Lung (tissue), 11 donors: ENCODE measurements at regions not wholly inside any gene's neighbourhood (a gene's known extent, or its start where the extent isn't known, plus 50 kb on each side); places are given as distances from the start of the nearest gene placed in this dataset.

Experiments
- ATAC-seq: fragments of 200-7000 bp; cut with Tn5 transposase; one replicate; pipeline ENCODE4 v1.9.1; 2020; ENCODE audit warnings: moderate number of reproducible peaks; ENCODE audit not compliant: insufficient read depth, low FRiP score
- DNase-seq, 3 donors: peaks; one replicate each; pipeline ENCODE4 v3.0.0-alpha.2; 2013 to 2017
- H3K27ac ChIP-seq, 2 donors: one replicate each; pipeline ENCODE4 v1.5.1; 2013; ENCODE audit warnings: mild to moderate bottlenecking in 2 of 2, moderate library complexity in 2 of 2, control low read depth in 1 of 2, inconsistent platforms in 1 of 2, low read depth in 1 of 2, low read length in 1 of 2
- H3K27me3 ChIP-seq, 3 donors: one replicate each; pipeline ENCODE4 v1.5.1; 2013; ENCODE audit warnings: low read length in 2 of 3; ENCODE audit not compliant: control insufficient read depth in 3 of 3, insufficient read depth in 3 of 3
- H3K36me3 ChIP-seq, 4 donors: one replicate each; pipeline ENCODE4 v1.5.1; 2013; ENCODE audit warnings: low read length in 4 of 4, mild to moderate bottlenecking in 1 of 4, moderate library complexity in 1 of 4; ENCODE audit not compliant: control insufficient read depth in 4 of 4, insufficient read depth in 4 of 4
- H3K4me1 ChIP-seq, 5 donors: one replicate each; pipeline ENCODE4 v1.5.1; 2013; ENCODE audit warnings: low read length in 5 of 5, mild to moderate bottlenecking in 2 of 5, moderate library complexity in 1 of 5; ENCODE audit not compliant: control insufficient read depth in 5 of 5, insufficient read depth in 5 of 5
- H3K4me3 ChIP-seq: one replicate; pipeline ENCODE4 v1.5.1; 2013; ENCODE audit warnings: mild to moderate bottlenecking, control low read depth, moderate library complexity
- H3K9ac ChIP-seq, 2 donors: one replicate each; pipeline ENCODE4 v1.5.1; 2013; ENCODE audit warnings: low read length in 2 of 2, control low read depth in 1 of 2; ENCODE audit not compliant: insufficient read depth in 1 of 2
- H3K9me3 ChIP-seq, 4 donors: one replicate each; pipeline ENCODE4 v1.5.1; 2013; ENCODE audit warnings: low read length in 3 of 4, mild to moderate bottlenecking in 1 of 4, moderate library complexity in 1 of 4; ENCODE audit not compliant: control insufficient read depth in 4 of 4, insufficient read depth in 3 of 4
- WGBS, 2 donors: extraction: QIAGEN DNeasy Blood & Tissue Kit; methylation state at CpG; one replicate each; pipeline ENCODE4 v1.1.7; 2013; 5-methylcytosine and 5-hydroxymethylcytosine counted together
- TF ChIP-seq, protein P1 (sequence below): IDR thresholded peaks from 2 replicates; pipeline ENCODE4 v1.5.1; 2012; ENCODE audit warnings: mild to moderate bottlenecking; ENCODE audit errors: control extremely low read depth, extremely low read depth
- donor health status: control.
- donor health status: control.
- donor health status: Bipolar disorder and iron deficiency.
- donor health status: healthy.
- donor health status: DM: yes; HTN: yes; CAD: no.

DNA sequence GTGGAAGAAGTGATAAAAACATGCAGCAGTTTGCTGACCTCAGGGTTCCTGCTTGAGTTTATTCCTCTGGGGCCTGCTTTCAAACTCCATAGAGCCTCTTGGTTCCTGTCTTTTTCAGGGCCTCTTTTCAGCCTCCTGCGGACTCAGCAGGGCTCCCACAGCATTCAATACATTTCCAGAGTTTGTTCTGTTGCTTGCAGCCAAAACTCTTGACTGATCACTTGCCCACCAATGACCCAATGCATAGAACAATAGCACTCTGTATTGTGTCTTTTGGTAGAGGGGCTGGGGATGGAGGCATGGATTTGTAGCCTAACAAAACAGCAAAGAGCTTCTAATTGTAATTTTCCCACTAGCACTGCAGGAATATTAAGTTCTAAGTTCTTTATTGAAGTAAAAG, 50.8 kb upstream of the CREB5 start:
- no peak for DNase-seq
- Histone ChIP-seq H3K27ac (no peak overlapping the region), H3K4me1 (no peaks in the 10 kb centered on the region), H3K9me3 (no peaks in the 10 kb centered on the region), H3K36me3 (no peaks in the 10 kb centered on the region), H3K4me3 (no peak overlapping the region), H3K9ac (no peak overlapping the region), H3K27me3 (no peaks in the 10 kb centered on the region)
- no peak for ATAC-seq
- WGBS, 2 donors = 85 to 88% methylated on average over 1 of the region's 1 CpG
- TF ChIP-seq, protein P1, sequence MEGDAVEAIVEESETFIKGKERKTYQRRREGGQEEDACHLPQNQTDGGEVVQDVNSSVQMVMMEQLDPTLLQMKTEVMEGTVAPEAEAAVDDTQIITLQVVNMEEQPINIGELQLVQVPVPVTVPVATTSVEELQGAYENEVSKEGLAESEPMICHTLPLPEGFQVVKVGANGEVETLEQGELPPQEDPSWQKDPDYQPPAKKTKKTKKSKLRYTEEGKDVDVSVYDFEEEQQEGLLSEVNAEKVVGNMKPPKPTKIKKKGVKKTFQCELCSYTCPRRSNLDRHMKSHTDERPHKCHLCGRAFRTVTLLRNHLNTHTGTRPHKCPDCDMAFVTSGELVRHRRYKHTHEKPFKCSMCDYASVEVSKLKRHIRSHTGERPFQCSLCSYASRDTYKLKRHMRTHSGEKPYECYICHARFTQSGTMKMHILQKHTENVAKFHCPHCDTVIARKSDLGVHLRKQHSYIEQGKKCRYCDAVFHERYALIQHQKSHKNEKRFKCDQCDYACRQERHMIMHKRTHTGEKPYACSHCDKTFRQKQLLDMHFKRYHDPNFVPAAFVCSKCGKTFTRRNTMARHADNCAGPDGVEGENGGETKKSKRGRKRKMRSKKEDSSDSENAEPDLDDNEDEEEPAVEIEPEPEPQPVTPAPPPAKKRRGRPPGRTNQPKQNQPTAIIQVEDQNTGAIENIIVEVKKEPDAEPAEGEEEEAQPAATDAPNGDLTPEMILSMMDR = no peak

DNA sequence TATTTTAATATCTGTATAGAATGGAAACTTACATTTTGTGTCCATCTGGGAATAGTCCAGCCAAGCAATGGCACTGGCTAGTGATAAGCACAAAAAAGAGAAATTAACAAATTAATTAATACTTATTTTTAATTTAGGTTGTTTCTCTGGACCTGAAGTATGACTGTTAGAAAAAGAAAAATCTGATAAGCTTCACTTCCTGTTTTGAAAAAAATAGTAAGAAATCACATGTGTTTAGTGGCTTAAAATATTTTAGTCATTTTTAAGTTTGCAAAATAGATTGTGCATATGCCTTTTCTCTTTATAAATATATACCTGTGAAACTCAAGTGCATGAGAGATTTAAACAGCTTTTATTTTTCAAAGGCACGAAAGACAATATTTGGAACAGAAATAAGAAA, 50.1 kb upstream of the CREB5 start:
- Histone ChIP-seq H3K36me3 (no peaks in the 10 kb centered on the region), H3K4me3 (no peak overlapping the region), H3K27ac (no peak overlapping the region), H3K4me1 (no peaks in the 10 kb centered on the region), H3K9me3 (no peaks in the 10 kb centered on the region), H3K9ac (no peak overlapping the region), H3K27me3 (no peaks in the 10 kb centered on the region)
- DNase-seq = no peak
- TF ChIP-seq, protein P1 = no peak
- ATAC-seq = no peak
- 82 to 86% methylated on average over 1 of the region's 1 CpG for WGBS, 2 donors
